NB4 (cell line): ENCODE measurements at regions not wholly inside any gene's neighbourhood (a gene's known extent, or its start where the extent isn't known, plus 50 kb on each side); places are given as distances from the start of the nearest gene placed in this dataset.

Source experiments
- POLR2A ChIP-seq: IDR thresholded peaks from 2 replicates; pipeline ENCODE4 v1.6.1; 2011; ENCODE audit warnings: mild to moderate bottlenecking; ENCODE audit not compliant: insufficient read length; ENCODE audit errors: extremely low read depth
- TF ChIP-seq, protein P1 (sequence below): IDR thresholded peaks from one replicate; pipeline ENCODE4 v1.5.1; 2012; ENCODE audit warnings: low read depth, low read length
- TF ChIP-seq, protein P2 (sequence below): IDR thresholded peaks from 2 replicates; pipeline ENCODE4 v1.6.1; 2011; ENCODE audit warnings: low read depth, low read length

DNA sequence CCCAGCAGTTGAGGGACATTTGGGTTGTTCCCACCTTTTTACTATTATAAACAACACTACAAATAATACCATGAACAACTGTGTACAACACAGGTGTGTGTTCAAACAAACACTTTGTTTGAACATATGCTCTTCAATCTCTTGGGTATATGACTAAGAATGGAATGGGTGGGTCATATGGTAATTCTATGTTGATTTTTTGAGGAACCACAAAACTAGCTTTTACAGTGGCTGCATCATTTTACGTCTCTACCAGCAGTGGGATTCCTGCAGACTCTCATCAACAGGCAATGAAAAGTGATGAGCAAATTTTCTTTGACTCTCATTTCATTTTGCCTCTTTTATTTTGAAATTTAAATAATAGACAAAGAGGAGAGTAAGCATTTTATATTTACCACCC is 116.9 kb upstream of the KLF14 start:
- TF ChIP-seq, protein P1, sequence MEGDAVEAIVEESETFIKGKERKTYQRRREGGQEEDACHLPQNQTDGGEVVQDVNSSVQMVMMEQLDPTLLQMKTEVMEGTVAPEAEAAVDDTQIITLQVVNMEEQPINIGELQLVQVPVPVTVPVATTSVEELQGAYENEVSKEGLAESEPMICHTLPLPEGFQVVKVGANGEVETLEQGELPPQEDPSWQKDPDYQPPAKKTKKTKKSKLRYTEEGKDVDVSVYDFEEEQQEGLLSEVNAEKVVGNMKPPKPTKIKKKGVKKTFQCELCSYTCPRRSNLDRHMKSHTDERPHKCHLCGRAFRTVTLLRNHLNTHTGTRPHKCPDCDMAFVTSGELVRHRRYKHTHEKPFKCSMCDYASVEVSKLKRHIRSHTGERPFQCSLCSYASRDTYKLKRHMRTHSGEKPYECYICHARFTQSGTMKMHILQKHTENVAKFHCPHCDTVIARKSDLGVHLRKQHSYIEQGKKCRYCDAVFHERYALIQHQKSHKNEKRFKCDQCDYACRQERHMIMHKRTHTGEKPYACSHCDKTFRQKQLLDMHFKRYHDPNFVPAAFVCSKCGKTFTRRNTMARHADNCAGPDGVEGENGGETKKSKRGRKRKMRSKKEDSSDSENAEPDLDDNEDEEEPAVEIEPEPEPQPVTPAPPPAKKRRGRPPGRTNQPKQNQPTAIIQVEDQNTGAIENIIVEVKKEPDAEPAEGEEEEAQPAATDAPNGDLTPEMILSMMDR = no peak
- no peak for TF ChIP-seq POLR2A
- TF ChIP-seq, protein P2, sequence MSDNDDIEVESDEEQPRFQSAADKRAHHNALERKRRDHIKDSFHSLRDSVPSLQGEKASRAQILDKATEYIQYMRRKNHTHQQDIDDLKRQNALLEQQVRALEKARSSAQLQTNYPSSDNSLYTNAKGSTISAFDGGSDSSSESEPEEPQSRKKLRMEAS = no peak
